Upper lobe of left lung (tissue), 4 donors: ENCODE measurements at regions not wholly inside any gene's neighbourhood (a gene's known extent, or its start where the extent isn't known, plus 50 kb on each side); places are given as distances from the start of the nearest gene placed in this dataset.
"Not testable (repeated sequence)": the region's sequence is repeated elsewhere in the genome, so short reads cannot be mapped to it uniquely, and the experiment has no call there.

ENCODE experiments used
- EP300 ChIP-seq, 4 donors: sonication (generic); formaldehyde crosslinking; IDR thresholded peaks; one replicate each; pipeline ENCODE4 v1.5.1; 2017; ENCODE audit warnings: antibody characterized with exemption in 4 of 4, control low read depth in 2 of 4
- POLR2A ChIP-seq, 4 donors: fragments of 450-650 bp; IDR thresholded peaks; one replicate each; pipeline ENCODE4 v1.5.1; 2016 to 2017; ENCODE audit warnings: antibody characterized with exemption in 4 of 4, mild to moderate bottlenecking in 2 of 4
- POLR2AphosphoS5 ChIP-seq, 2 donors: sonication (generic); formaldehyde crosslinking; IDR thresholded peaks; one replicate each; pipeline ENCODE4 v1.5.1; 2017; ENCODE audit warnings: antibody characterized with exemption in 2 of 2
- TF ChIP-seq, protein P1 (sequence below), 6 experiments: fragments of 450-650 bp in 4 of 6; fragments of 200-600 bp in 2 of 6; sonication (generic) in 2 of 6; IDR thresholded peaks; one replicate each; pipeline ENCODE4 v1.5.1; 2016 to 2019; ENCODE audit warnings: antibody characterized with exemption in 6 of 6

DNA sequence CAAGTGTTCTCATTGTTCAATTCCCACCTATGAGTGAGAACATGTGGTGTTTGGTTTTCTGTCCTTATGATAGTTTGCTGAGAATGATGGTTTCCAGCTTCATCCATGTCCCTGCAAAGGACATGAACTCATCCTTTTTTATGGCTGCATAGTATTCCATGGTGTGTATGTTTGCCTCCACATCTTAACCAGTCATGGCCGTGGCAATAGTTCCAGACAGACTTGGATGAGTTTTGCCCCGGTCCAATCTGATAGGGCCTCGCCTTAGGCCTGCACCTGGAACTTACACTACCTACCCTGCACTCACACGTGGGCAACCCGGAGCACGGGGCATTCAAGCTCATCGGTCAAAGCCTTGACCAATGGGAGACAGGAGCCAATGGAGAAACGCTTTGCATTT is 197.0 kb downstream of the BARX2 start:
- TF ChIP-seq, protein P1, sequence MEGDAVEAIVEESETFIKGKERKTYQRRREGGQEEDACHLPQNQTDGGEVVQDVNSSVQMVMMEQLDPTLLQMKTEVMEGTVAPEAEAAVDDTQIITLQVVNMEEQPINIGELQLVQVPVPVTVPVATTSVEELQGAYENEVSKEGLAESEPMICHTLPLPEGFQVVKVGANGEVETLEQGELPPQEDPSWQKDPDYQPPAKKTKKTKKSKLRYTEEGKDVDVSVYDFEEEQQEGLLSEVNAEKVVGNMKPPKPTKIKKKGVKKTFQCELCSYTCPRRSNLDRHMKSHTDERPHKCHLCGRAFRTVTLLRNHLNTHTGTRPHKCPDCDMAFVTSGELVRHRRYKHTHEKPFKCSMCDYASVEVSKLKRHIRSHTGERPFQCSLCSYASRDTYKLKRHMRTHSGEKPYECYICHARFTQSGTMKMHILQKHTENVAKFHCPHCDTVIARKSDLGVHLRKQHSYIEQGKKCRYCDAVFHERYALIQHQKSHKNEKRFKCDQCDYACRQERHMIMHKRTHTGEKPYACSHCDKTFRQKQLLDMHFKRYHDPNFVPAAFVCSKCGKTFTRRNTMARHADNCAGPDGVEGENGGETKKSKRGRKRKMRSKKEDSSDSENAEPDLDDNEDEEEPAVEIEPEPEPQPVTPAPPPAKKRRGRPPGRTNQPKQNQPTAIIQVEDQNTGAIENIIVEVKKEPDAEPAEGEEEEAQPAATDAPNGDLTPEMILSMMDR (IDR thresholded peaks at IDR 0.05), result not testable (repeated sequence)
- TF ChIP-seq POLR2A, EP300, POLR2AphosphoS5 (IDR thresholded peaks at IDR 0.05): not testable (repeated sequence)
